CD4-positive, alpha-beta T cell treated with Interferon gamma for 1 hour (primary cell): ENCODE measurements at regions not wholly inside any gene's neighbourhood (a gene's known extent, or its start where the extent isn't known, plus 50 kb on each side); places are given as distances from the start of the nearest gene placed in this dataset.

ENCODE experiments used
- DNase-seq: peaks from one replicate; pipeline ENCODE4 v3.0.0-alpha.2; 2020

- DNase-seq, result no peak
These were observed 109.3 kb upstream of the HAND1 start for GRCh38 chr5:154587123-154588026.

DNA sequence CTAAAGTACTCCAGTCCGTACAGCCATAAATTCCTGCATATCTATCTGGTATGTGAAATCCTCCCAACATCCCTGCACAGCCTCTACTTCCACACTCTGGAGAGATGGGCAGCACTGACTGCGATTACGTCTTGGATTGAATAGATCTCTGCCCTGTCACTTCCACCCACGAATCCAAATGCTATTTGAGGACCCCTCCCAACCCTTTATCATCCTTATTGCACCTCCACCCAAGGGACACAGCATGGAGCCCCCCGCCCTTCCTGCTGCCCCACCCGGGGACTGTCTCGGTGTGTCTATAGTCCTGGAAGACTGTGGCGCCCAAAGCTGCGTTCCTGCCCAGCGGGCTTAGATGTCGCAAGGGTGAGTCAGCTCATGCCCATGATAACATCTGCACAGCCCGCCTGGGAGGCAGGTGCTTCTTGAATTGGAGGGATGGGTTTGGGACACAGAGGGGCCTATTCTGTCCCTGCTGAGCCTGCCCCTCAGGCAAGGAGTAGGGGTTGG, 105.7 kb upstream of the HAND1 start:
- DNase-seq, result no peak

DNA sequence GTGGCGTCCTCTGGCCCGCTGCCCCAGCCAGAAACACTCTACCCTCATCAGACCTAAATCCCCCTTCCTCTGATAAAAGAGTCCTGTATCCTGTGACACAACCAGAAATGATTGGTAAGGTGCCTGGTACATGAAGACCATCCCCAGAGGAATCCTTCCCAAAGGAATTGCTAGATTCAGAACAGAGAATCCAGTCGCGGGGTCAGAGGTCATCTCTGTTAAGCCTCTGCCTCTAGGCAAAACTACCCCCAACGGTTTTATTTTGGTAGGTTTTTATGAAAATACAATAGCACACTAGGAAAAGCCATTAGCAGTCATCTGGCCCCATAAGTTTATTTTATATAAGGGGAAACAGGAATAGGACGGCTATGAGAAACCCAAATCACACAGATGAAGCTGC, 102.4 kb upstream of the HAND1 start:
- DNase-seq, result no peak

DNA sequence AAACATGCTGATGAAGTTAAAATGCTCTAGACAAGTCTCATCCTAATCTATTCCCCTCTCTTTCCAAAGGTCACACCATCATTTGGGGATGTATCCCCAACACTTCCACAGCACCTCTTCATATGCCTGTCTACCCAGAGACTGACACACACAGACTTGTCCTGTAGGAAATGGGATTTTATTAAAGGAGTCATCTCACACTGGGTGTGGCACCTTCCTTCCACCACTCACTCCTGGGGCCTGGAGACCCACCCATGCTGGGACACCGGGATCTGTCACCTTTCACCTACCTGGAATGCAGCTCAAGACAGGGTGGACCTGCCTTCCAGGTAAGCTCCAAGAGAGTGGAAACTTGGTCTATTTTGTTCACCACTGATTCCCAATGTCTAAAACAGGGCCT, 99.4 kb upstream of the HAND1 start:
- no peak for DNase-seq

- DNase-seq, result no peak
These were observed 98.4 kb upstream of the HAND1 start for GRCh38 chr5:154576429-154576806.

GRCh38 chr5:154575546-154576428, 97.8 kb upstream of the HAND1 start:
- no peak for DNase-seq

GRCh38 chr5:154573011-154573410, 95.0 kb upstream of the HAND1 start:
- DNase-seq, result no peak

- DNase-seq, result no peak
These were observed 93.5 kb upstream of the HAND1 start for GRCh38 chr5:154571325-154572035.

GRCh38 chr5:154570572-154571324, 92.7 kb upstream of the HAND1 start:
- no peak for DNase-seq

- no peak for DNase-seq
These were observed 90.6 kb upstream of the HAND1 start for GRCh38 chr5:154568589-154568988.

DNA sequence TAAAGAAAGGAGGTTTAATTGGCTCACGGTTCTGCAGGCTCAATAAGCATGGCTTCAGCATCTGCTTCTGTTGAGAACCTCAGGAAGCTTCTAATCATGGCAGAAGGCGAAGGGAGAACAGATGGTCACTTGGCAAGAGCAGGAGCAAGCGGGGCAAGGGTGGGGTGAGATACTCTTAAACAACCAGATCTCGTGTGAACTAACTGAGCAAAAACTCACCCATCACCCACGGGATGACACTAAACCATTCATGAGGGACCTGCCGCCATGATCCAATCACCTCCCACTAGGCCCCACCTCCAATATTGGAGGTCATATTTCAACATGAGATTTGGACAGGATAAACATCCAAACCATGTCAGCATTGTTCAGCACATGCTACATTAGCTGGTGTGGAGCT, 89.1 kb upstream of the HAND1 start:
- DNase-seq, result no peak

DNA sequence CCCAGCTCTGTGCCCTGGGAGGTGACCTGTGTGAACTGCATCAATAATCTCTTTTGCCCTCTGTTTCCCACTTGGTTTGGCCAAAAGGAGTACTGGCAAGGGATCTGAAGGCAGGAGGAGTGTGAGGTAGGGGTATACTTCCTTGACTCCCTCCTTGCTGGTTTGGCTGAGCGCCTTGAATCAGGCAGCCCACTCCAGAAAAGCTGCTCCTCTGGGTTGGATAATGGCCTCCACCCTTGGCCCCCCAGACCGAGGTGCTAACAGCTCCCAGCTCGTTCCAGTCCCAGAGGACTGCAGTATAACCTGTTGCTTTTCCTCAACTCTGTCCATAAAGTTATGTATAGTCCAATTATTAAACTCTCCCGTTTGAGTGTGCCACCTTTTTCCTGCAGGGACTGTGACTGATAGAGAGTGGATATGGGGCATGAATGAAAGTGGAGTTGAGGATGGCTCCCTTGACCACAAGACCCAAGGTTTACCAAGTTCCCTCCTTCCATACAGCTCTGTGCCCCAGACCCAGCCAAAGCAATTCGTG, 88.2 kb upstream of the HAND1 start:
- no peak for DNase-seq

DNA sequence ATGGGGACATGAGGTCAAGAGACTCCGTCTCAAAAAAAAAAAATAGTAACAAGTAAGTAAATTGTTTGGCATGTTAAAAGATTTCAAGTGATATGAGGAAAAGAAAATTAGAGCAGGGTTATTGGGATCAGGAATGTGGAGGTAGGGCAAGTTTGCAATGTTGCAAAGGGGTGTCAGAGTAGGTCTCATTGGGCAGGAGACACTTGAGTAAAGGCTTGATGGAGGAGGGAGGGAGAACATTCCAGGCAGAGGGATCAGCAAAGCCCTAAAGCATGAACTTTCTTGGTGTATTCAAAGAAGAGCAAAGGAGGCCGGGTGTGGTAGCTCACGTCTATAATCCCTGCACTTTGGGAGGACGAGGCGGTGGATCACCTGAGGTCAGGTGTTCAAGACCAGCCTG, 87.1 kb upstream of the HAND1 start:
- DNase-seq, result no peak

DNA sequence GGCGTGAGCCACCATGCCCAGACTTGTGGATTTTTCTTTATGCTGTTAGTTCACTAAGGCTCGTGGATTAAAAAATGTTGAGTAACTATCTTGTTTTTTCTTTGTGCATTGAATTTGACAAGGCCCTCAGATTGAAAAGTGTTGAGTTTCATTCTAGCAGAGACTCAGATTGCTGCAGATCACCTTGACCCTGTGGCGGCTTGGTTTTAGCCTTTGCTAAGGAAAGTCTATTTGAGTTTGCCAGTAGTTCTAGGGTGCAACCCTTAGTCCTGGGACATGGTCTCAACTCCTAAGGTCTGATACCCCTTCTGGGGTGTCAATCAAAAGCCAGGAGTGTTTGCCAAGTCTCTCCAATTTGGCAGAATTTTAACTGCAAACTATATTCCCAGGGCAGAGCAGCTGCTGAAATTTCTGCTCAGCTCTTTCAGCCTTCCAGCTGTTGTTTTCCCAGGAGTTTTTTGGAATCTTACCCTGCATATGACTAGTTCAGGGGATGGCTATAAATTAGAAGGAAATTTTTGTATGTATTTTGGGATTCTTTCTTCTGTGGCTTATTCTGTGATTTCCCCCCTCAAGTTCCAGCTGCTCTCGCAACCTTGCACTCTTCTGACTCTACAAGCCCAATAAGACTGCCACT, 84.3 kb upstream of the HAND1 start:
- no peak for DNase-seq

GRCh38 chr5:154559398-154560276, 81.6 kb upstream of the HAND1 start:
- DNase-seq, result no peak

DNA sequence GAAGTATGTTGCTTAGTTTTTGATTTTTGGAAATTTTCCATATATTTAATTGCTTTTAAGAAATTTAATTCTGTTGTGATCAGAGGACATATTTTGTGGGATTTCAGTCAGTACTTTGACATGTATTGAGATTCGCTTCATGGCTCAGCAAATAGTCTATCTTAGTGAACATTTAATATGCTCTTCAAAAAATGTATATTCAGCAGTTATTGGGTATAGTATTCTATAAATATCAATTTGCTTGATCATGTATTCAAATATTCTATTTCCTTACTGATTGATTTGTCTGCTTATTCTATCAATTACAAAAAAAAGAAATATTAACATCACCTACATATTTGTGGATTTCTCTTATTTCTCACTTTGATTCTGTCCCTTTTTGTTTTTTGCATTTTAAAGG, 79.5 kb upstream of the HAND1 start:
- no peak for DNase-seq

GRCh38 chr5:154547551-154547950, 69.5 kb upstream of the HAND1 start:
- no peak for DNase-seq

- DNase-seq, result no peak
These were observed 68.7 kb upstream of the HAND1 start for GRCh38 chr5:154546719-154547118.

GRCh38 chr5:154544646-154545045, 66.6 kb upstream of the HAND1 start:
- DNase-seq, result no peak

- DNase-seq, result no peak
These were observed 65.4 kb upstream of the HAND1 start for GRCh38 chr5:154543380-154543779.

DNA sequence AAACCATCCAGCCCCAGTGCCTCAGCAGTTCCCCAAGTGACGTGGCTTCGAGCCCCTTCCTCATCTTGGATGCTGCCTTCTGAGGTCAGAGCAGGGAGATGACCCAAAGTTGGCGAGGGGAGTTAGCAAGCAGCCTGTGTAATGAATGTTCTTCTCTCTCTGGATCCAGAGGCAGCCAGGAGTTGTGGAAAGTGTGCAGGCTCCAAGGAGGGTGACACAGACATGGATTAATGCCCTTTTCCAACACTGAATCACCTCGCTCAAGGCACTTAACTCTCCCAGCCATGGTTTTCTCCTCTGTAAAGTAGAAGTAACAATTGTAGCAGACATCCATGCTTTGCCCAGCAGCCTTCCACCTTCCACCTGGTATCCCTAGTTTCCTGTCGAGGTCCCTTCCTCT, 64.6 kb upstream of the HAND1 start:
- DNase-seq, result no peak
